IMR-90 (cell line): ENCODE measurements at regions not wholly inside any gene's neighbourhood (a gene's known extent, or its start where the extent isn't known, plus 50 kb on each side); places are given as distances from the start of the nearest gene placed in this dataset.
A peak's percentile ranks its signal among the peaks of the same experiment; 100 is the strongest.

Source experiments
- ATAC-seq: fragments of 200-7000 bp; cut with Tn5 transposase; 2 replicates; pipeline ENCODE4 v1.9.1; 2020; ENCODE audit warnings: low read depth, mild to moderate bottlenecking, moderate library complexity
- BruUV-seq: library from RNA; stranded (reverse); fragments of 400-500 nt; replicated peaks from 2 replicates; lab custom pipeline; 2021; lab: Mats Ljungman, UMichigan
- CTCF ChIA-PET: fragments of 300-600 bp; formaldehyde crosslinking; extraction: SDS; loops from one replicate; lab custom pipeline; 2021; ENCODE audit warnings: antibody characterized with exemption; lab: Yijun Ruan, JAX
- POLR2A ChIA-PET: fragments of 300-600 bp; sonication (Branson Sonifier 250); formaldehyde crosslinking; loops from one replicate; lab custom pipeline; 2022; ENCODE audit warnings: antibody characterized with exemption; ENCODE audit not compliant: unreplicated experiment; lab: Charles Lee
- DNase-seq: peaks from one replicate; pipeline ENCODE4 v3.0.0; 2013
- H2AFZ ChIP-seq: replicated peaks from 2 replicates; pipeline ENCODE3; 2013; ENCODE audit warnings: low read length, mild to moderate bottlenecking; ENCODE audit not compliant: poor library complexity
- H2AK5ac ChIP-seq: 2 replicates; pipeline ENCODE4 v1.6.1; 2013; ENCODE audit warnings: low read depth, low read length, inconsistent platforms
- H2AK9ac ChIP-seq: replicated peaks from 2 replicates; pipeline ENCODE3; 2013; ENCODE audit warnings: mild to moderate bottlenecking, low read depth, low read length, moderate library complexity; ENCODE audit not compliant: poor library complexity
- H2BK120ac ChIP-seq: 2 replicates; pipeline ENCODE4 v1.6.1; 2013; ENCODE audit warnings: low read depth, low read length, inconsistent platforms
- H2BK15ac ChIP-seq: 3 replicates; pipeline ENCODE4 v1.6.1; 2013; ENCODE audit warnings: low read depth, low read length, inconsistent platforms
- H2BK20ac ChIP-seq: 2 replicates; pipeline ENCODE4 v1.6.1; 2013; ENCODE audit warnings: low read depth, mild to moderate bottlenecking, inconsistent platforms, low read length, moderate library complexity
- H2BK5ac ChIP-seq: 2 replicates; pipeline ENCODE4 v1.6.1; 2013; ENCODE audit warnings: mild to moderate bottlenecking, low read depth, low read length, inconsistent platforms; ENCODE audit not compliant: poor library complexity, severe bottlenecking
- H3K14ac ChIP-seq: replicated peaks from 2 replicates; pipeline ENCODE4 v1.6.1; 2013; ENCODE audit warnings: low read depth, low read length, inconsistent platforms
- H3K18ac ChIP-seq: 2 replicates; pipeline ENCODE4 v1.6.1; 2013; ENCODE audit warnings: low read depth, low read length, control low read depth
- H3K23ac ChIP-seq: 2 replicates; pipeline ENCODE4 v1.6.1; 2013; ENCODE audit warnings: low read depth, low read length, inconsistent platforms
- H3K27ac ChIP-seq: 2 replicates; pipeline ENCODE4 v1.5.1; 2013; ENCODE audit warnings: mild to moderate bottlenecking, control low read depth, low read length; ENCODE audit not compliant: insufficient read depth
- H3K27me3 ChIP-seq: 2 replicates; pipeline ENCODE4 v1.6.1; 2013; ENCODE audit warnings: low read length; ENCODE audit not compliant: control insufficient read depth, insufficient read depth
- H3K36me3 ChIP-seq: 2 replicates; pipeline ENCODE4 v1.6.1; 2013; ENCODE audit warnings: low read length, mixed read lengths; ENCODE audit not compliant: control insufficient read depth, insufficient read depth
- H3K4ac ChIP-seq: 2 replicates; pipeline ENCODE4 v1.6.1; 2013; ENCODE audit warnings: low read depth, low read length, inconsistent platforms
- H3K4me1 ChIP-seq: 2 replicates; pipeline ENCODE4 v1.6.1; 2013; ENCODE audit warnings: low read length, mixed read lengths; ENCODE audit not compliant: control insufficient read depth, insufficient read depth
- H3K4me2 ChIP-seq: 2 replicates; pipeline ENCODE4 v1.6.1; 2013; ENCODE audit warnings: low read depth, mild to moderate bottlenecking, control low read depth, low read length, moderate library complexity
- H3K4me3 ChIP-seq: 2 replicates; pipeline ENCODE4 v1.5.1; 2013; ENCODE audit warnings: low read depth, mild to moderate bottlenecking, control low read depth, low read length, moderate library complexity; ENCODE audit not compliant: insufficient read depth
- H3K56ac ChIP-seq: 2 replicates; pipeline ENCODE4 v1.6.1; 2013; ENCODE audit warnings: low read length, inconsistent platforms; ENCODE audit not compliant: insufficient read depth; ENCODE audit errors: extremely low read depth
- H3K79me1 ChIP-seq, 2 experiments: 2 replicates each; pipeline ENCODE4 v1.6.1; 2013; ENCODE audit warnings: low read length in 2 of 2, inconsistent platforms in 1 of 2, low read depth in 1 of 2
- H3K9ac ChIP-seq: 2 replicates; pipeline ENCODE4 v1.6.1; 2013; ENCODE audit warnings: low read depth, low read length, control low read depth
- H3K9me1 ChIP-seq: 2 replicates; pipeline ENCODE4 v1.6.1; 2013; ENCODE audit warnings: low read length, inconsistent platforms; ENCODE audit not compliant: insufficient read depth
- H3K9me3 ChIP-seq: 2 replicates; pipeline ENCODE4 v1.6.1; 2013; ENCODE audit warnings: low read length; ENCODE audit not compliant: control insufficient read depth, insufficient read depth
- H4K20me1 ChIP-seq: 2 replicates; pipeline ENCODE4 v1.6.1; 2013; ENCODE audit warnings: low read length, inconsistent platforms; ENCODE audit not compliant: insufficient read depth
- H4K5ac ChIP-seq: 2 replicates; pipeline ENCODE4 v1.6.1; 2013; ENCODE audit warnings: mild to moderate bottlenecking, low read depth, low read length, control low read depth
- H4K8ac ChIP-seq, 2 experiments: 2 replicates each; pipeline ENCODE4 v1.6.1; 2013; ENCODE audit warnings: low read depth in 2 of 2, low read length in 2 of 2, control low read depth in 1 of 2, inconsistent platforms in 1 of 2
- H4K91ac ChIP-seq: 2 replicates; pipeline ENCODE4 v1.6.1; 2013; ENCODE audit warnings: low read depth, low read length, inconsistent platforms; ENCODE audit not compliant: insufficient read depth
- BHLHE40 ChIP-seq: fragments of 150-350 bp; IDR thresholded peaks from 2 replicates; pipeline ENCODE4 v1.6.1; 2016; ENCODE audit warnings: mild to moderate bottlenecking, low read depth, low read length
- CEBPB ChIP-seq: IDR thresholded peaks from 2 replicates; pipeline ENCODE4 v1.6.1; 2012; ENCODE audit warnings: low read depth, low read length, improper control_type of control experiment
- CHD1 ChIP-seq: IDR thresholded peaks from 2 replicates; pipeline ENCODE4 v1.6.1; 2012; ENCODE audit warnings: low read depth, low read length, improper control_type of control experiment
- CTCF ChIP-seq: conservative IDR thresholded peaks from 2 replicates; pipeline ENCODE4 v1.5.1; 2012; ENCODE audit warnings: mild to moderate bottlenecking, low read depth, low read length, improper control_type of control experiment
- FOS ChIP-seq: fragments of 150-350 bp; IDR thresholded peaks from 2 replicates; pipeline ENCODE4 v1.6.1; 2016; ENCODE audit warnings: low read depth, low read length
- MAFK ChIP-seq: IDR thresholded peaks from 2 replicates; pipeline ENCODE4 v1.6.1; 2012; ENCODE audit warnings: low read depth, low read length, improper control_type of control experiment
- MAZ ChIP-seq: IDR thresholded peaks from 2 replicates; pipeline ENCODE4 v1.6.1; 2012; ENCODE audit warnings: low read depth, mild to moderate bottlenecking, low read length, improper control_type of control experiment, moderate library complexity, borderline replicate concordance
- NFE2L2 ChIP-seq: fragments of 150-350 bp; IDR thresholded peaks from 2 replicates; pipeline ENCODE4 v1.6.1; 2016; ENCODE audit warnings: low read depth, mild to moderate bottlenecking, low read length
- POLR2A ChIP-seq: IDR thresholded peaks from 2 replicates; pipeline ENCODE4 v1.6.1; 2012; ENCODE audit warnings: mild to moderate bottlenecking, low read depth, low read length
- RCOR1 ChIP-seq: IDR thresholded peaks from 2 replicates; pipeline ENCODE4 v1.6.1; 2012; ENCODE audit warnings: mild to moderate bottlenecking, low read length, improper control_type of control experiment; ENCODE audit not compliant: insufficient replicate concordance
- RFX5 ChIP-seq: IDR thresholded peaks from 2 replicates; pipeline ENCODE4 v1.8.0; 2012; ENCODE audit warnings: low read depth, mild to moderate bottlenecking, low read length, moderate library complexity
- USF2 ChIP-seq: fragments of 150-350 bp; IDR thresholded peaks from 2 replicates; pipeline ENCODE4 v1.6.1; 2017; ENCODE audit warnings: mild to moderate bottlenecking, antibody characterized with exemption, low read length, low read depth
- WGBS, 2 experiments: methylation state at CpG; one replicate each; pipeline versions ENCODE4 v1.1.5 to v1.1.7; 2013; ENCODE audit warnings: missing lambda C conversion rate in 2 of 2; ENCODE audit not compliant: insufficient read length in 1 of 2; ENCODE audit errors: extremely low coverage in 2 of 2; 5-methylcytosine and 5-hydroxymethylcytosine counted together
- dilution Hi-C: fragments of 300-500 bp; cut with HindIII; formaldehyde crosslinking; loops from one replicate; pipeline ENCODE4 v1.14.3; 2018; ENCODE audit warnings: low sequenced_read_pairs; ENCODE audit not compliant: unreplicated experiment
- in situ Hi-C: fragments of 300-500 bp; cut with MboI; formaldehyde crosslinking; loops from 3 replicates; pipeline ENCODE4 v1.14.3; 2019; ENCODE audit warnings: low sequenced_read_pairs, inconsistent platforms, mixed read lengths
- intact Hi-C: fragments of 100-400 bp; cut with micrococcal nuclease; formaldehyde crosslinking; loops from 2 replicates; pipeline ENCODE4 v1.10.0; 2022
- TF ChIP-seq, protein P1 (sequence below): fragments of 150-350 bp; IDR thresholded peaks from 2 replicates; pipeline ENCODE4 v1.6.1; 2016; ENCODE audit warnings: low read depth, mild to moderate bottlenecking, low read length, moderate library complexity, borderline replicate concordance

DNA sequence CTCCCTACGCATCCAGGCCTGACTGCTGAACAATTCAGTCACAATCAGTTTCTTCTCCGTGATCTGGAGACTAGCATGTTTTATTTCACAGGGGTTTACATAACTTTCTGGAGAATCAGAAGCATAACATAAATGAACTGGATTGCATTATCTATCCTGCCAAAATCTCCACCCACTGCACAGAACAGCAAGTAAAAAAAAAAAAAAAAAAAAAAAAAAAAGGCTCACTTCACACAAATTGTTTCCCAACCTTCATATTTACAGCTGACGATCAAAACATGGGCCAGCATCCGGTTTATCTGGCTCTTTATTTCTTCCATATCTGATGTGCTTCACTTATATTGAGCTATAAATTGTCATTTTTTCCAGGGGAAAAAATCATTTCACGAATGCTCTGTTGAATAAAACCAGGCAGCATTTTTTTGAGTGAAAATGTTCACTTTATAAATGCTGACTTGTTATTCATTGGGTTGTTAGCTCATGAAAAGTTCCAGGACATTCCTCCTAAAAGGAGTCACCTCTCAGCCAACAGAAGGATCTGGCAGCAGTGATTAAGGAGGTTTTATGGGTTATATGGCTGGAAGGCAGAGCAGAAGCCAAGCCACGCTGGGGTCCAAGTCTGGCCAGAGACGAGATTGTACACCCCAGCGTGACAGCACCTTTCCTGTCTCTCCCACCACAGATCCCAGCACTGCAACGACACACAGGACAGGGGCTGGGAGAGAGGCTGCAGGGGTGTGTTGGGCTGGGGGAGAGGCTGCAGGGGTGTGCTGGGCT, 51.2 kb upstream of the GLI2 start:
- BruUV-seq = no TSS peak
- Histone ChIP-seq H4K8ac (peak overlapping the region in 1 of 2 experiments; percentile 53; a peak in 1 of 4 replicates), H4K20me1 (no peaks in the 10 kb centered on the region), H3K9me3 (peaks cover 3% of the 10 kb centered on the region; the same call in 1 of the 2 replicates), H3K9ac (peak overlapping the region; percentile 18; the same call in 1 of the 2 replicates), H2BK20ac (0 out of 2 replicates have a peak overlapping the region, but pooled peaks have one; percentile 63), H3K4me2 (peak overlapping the region; percentile 71), H2BK15ac (peak overlapping the region; percentile 54; the same call in 1 of the 3 replicates), H3K9me1 (peaks cover 3% of the 10 kb centered on the region; the same call in 1 of the 2 replicates), H3K4me3 (no peak overlapping the region), H2AK9ac (no peak overlapping the region), H3K36me3 (no peaks in the 10 kb centered on the region), H3K14ac (no peak overlapping the region), H2BK120ac (no peak overlapping the region), H3K23ac (no peak overlapping the region), H3K27me3 (peaks cover 4% of the 10 kb centered on the region), H3K27ac (peak overlapping the region; percentile 69), H2AK5ac (no peak overlapping the region), H2BK5ac (peak overlapping the region; percentile 65), H4K91ac (peak overlapping the region; percentile 6; the same call in 1 of the 2 replicates), H2AFZ (peak overlapping the region; percentile 59), H4K5ac (peak overlapping the region; percentile 8), H3K4ac (peak overlapping the region; percentile 60), H3K4me1 (peaks cover 18% of the 10 kb centered on the region), H3K18ac (0 out of 2 replicates have a peak overlapping the region, but pooled peaks have one; percentile 66), H3K56ac (no peak overlapping the region), H3K79me1 (no peaks in the 10 kb centered on the region)
- DNase-seq (peak; percentile 86), ATAC-seq (peak; percentile 68)
- in situ Hi-C loops (loop anchor here (25.0 kb wide), 2 partner anchors 678 to 947 kb away; no protein-coding TSS in a partner anchor), dilution Hi-C loops (no loop called here), intact Hi-C loops (loop anchor here (5.0 kb wide), 2 partner anchors 577 to 1042 kb away; no protein-coding TSS in a partner anchor)
- CTCF ChIA-PET = interaction anchor here (0.5 to 0.6 kb wide), 3 partner anchors 199 to 372 kb away, joined by 3 to 5 read pairs (median 3); no protein-coding TSS in a partner anchor
- no CpG with 5 or more reads among the region's 9 CpGs for WGBS, 2 experiments
- POLR2A ChIA-PET = interaction anchor here (0.6 to 1.1 kb wide), 4 partner anchors 352 to 1043 kb away, joined by 3 to 11 read pairs (median 8); no protein-coding TSS in a partner anchor
- TF ChIP-seq MAFK = peak; percentile 45
- no peak for TF ChIP-seq CTCF
- TF ChIP-seq NFE2L2 = no peak
- TF ChIP-seq POLR2A = no peak
- no peak for TF ChIP-seq BHLHE40
- TF ChIP-seq MAZ = no peak
- peak; percentile 53; the same call in 1 of the 2 replicates for TF ChIP-seq CEBPB
- TF ChIP-seq RFX5 = no peak
- no peak for TF ChIP-seq RCOR1
- TF ChIP-seq USF2 = no peak
- TF ChIP-seq FOS = no peak
- TF ChIP-seq, protein P1, sequence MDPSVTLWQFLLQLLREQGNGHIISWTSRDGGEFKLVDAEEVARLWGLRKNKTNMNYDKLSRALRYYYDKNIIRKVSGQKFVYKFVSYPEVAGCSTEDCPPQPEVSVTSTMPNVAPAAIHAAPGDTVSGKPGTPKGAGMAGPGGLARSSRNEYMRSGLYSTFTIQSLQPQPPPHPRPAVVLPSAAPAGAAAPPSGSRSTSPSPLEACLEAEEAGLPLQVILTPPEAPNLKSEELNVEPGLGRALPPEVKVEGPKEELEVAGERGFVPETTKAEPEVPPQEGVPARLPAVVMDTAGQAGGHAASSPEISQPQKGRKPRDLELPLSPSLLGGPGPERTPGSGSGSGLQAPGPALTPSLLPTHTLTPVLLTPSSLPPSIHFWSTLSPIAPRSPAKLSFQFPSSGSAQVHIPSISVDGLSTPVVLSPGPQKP = no peak
- no peak for TF ChIP-seq CHD1
